ENCODE measurements at regions not wholly inside any gene's neighbourhood (a gene's known extent, or its start where the extent isn't known, plus 50 kb on each side); places are given as distances from the start of the nearest gene placed in this dataset.

DNA sequence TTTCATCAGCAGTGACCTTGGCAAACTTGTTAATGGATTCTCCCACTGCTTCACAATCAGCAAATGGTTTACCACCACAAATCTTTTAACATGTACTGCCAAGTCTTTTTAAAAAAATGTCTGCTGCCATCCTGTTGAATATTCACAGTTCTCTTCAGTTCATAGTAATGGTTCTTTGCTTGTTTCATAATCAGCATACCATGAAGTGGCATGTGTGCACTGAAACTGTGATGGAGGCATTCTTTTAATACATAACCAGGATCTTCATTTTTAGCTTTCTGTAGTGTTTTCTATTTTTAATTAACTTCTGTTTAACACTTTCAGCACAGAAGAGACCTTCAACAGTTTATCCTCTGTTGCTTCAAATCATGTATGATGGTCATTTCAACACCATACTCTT lies 230.1 kb upstream of the ARSJ start:
- no peak for TF ChIP-seq POLR2A (IDR thresholded peaks at IDR 0.05)
- TF ChIP-seq, protein P1, sequence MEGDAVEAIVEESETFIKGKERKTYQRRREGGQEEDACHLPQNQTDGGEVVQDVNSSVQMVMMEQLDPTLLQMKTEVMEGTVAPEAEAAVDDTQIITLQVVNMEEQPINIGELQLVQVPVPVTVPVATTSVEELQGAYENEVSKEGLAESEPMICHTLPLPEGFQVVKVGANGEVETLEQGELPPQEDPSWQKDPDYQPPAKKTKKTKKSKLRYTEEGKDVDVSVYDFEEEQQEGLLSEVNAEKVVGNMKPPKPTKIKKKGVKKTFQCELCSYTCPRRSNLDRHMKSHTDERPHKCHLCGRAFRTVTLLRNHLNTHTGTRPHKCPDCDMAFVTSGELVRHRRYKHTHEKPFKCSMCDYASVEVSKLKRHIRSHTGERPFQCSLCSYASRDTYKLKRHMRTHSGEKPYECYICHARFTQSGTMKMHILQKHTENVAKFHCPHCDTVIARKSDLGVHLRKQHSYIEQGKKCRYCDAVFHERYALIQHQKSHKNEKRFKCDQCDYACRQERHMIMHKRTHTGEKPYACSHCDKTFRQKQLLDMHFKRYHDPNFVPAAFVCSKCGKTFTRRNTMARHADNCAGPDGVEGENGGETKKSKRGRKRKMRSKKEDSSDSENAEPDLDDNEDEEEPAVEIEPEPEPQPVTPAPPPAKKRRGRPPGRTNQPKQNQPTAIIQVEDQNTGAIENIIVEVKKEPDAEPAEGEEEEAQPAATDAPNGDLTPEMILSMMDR (IDR thresholded peaks at IDR 0.05): no peak
- H3K27me3 ChIP-seq: no peaks in the 10 kb centered on the region
- no peaks in the 10 kb centered on the region for H3K4me1 ChIP-seq
- H3K4me3 ChIP-seq: no peak overlapping the region
- DNase-seq: no peak
- no peaks in the 10 kb centered on the region for H3K36me3 ChIP-seq
- H3K9me3 ChIP-seq: no peaks in the 10 kb centered on the region
- H3K27ac ChIP-seq: no peak overlapping the region

DNA sequence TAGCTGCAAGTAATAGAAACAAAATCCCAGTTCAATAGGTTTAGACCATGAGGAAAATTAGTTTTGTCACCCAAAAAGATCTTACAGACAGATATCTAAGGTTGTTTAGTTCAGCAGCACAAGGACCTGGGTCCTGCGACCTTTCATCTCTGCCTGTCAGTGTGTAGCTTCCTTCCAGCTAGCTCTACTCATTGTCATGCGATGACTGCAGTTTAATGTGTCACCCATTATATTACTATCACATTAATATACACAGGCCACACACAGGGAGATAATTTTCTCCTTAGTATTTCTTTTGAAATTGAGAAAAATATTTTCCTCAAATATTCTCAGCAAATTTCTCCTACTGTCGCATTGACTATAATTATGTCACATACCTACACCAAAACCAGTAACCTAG lies 232.1 kb upstream of the ARSJ start:
- H3K27ac ChIP-seq: no peak overlapping the region
- no peak overlapping the region for H3K4me3 ChIP-seq
- H3K9me3 ChIP-seq: no peaks in the 10 kb centered on the region
- TF ChIP-seq, protein P1 (IDR thresholded peaks at IDR 0.05): no peak
- TF ChIP-seq POLR2A (IDR thresholded peaks at IDR 0.05): no peak
- no peaks in the 10 kb centered on the region for H3K27me3 ChIP-seq
- no peaks in the 10 kb centered on the region for H3K36me3 ChIP-seq
- H3K4me1 ChIP-seq: no peaks in the 10 kb centered on the region
- DNase-seq: no peak

DNA sequence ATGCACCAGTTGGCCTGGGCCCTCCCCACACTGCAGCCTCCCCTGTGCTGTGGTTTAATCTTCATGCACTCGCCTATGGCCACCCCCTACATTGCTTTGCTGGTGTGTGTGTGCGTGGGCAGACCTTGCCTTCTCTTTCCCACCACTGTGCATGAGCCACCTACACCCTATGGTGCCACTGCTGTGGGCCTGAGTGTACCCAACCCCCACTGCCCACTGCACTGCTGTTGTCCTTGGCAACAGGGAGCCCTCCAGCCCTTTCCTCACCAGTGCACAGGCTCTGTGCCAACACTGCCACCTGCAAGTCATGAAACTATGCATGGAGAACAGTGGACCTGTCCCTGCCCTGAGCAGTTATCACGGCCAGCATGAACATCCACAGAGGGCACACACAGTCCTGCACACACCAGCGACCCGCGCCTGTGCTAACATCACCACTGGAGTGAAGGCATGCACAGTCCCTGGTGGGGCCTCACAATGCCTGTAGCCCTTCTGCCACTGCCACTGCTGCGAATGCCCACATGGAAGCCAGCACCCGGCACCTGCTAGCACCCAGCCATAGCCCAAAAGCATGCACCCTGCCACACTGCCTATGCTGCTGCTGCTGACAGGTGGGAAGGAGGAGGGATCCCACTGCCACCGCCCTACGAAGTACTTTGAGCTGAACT lies 237.8 kb upstream of the ARSJ start:
- DNase-seq: no peak

DNA sequence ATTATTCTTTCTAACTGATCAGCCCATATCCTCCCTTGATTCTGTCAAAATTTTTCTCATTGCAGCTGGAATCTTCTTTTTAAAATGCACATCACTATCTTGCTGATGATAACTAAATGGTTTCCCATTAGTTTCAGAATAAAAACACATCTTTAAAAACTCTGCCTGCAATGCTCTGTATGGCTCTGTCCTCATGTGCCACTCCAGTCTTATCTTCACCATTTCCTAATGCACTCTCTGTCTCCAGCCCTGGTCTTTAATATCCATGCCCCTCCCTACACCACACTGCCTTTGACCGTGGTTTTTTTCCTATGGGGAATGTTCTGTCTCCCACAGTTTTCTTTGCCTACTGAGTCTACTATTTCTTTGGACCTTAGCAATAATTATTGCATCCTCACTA lies 244.1 kb upstream of the ARSJ start:
- TF ChIP-seq, protein P1 (IDR thresholded peaks at IDR 0.05): no peak
- TF ChIP-seq POLR2A (IDR thresholded peaks at IDR 0.05): no peak
- H3K36me3 ChIP-seq: no peaks in the 10 kb centered on the region
- no peaks in the 10 kb centered on the region for H3K4me1 ChIP-seq
- no peaks in the 10 kb centered on the region for H3K27me3 ChIP-seq
- H3K9me3 ChIP-seq: no peaks in the 10 kb centered on the region
- H3K4me3 ChIP-seq: no peak overlapping the region
- no peak overlapping the region for H3K27ac ChIP-seq
- no peak for DNase-seq

More for the DNA sequence above, 237.8 kb upstream of the ARSJ start:
- no peaks in the 10 kb centered on the region for H3K9me3 ChIP-seq
- H3K27me3 ChIP-seq: no peaks in the 10 kb centered on the region
- no peaks in the 10 kb centered on the region for H3K36me3 ChIP-seq
- no peak overlapping the region for H3K27ac ChIP-seq
- TF ChIP-seq, protein P1 (IDR thresholded peaks at IDR 0.05): no peak
- H3K4me1 ChIP-seq: no peaks in the 10 kb centered on the region
- no peak overlapping the region for H3K4me3 ChIP-seq

DNA sequence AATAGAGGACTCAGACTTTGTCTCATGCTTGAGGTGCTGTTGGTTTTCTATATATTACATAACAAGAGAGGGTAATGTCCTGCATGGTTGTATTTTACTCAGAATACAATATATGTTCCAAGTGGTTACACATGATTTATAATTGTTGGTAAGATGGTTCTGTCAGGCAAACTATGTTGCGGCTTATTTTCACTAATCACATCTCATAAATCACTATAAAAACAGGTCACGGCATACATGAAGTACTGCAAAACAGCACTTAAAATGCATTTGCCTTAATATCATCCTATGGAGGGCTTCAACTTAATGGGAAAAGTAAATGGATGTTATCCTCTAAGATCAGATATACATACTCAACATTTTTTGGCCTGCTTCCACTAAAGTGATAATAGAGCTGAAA lies 246.0 kb upstream of the ARSJ start:
- Histone ChIP-seq H3K4me3 (no peak overlapping the region), H3K4me1 (no peaks in the 10 kb centered on the region), H3K27me3 (no peaks in the 10 kb centered on the region), H3K9me3 (no peaks in the 10 kb centered on the region), H3K36me3 (no peaks in the 10 kb centered on the region), H3K27ac (no peak overlapping the region)
- TF ChIP-seq POLR2A (IDR thresholded peaks at IDR 0.05): no peak
- TF ChIP-seq, protein P1 (IDR thresholded peaks at IDR 0.05): no peak
- no peak for DNase-seq

DNA sequence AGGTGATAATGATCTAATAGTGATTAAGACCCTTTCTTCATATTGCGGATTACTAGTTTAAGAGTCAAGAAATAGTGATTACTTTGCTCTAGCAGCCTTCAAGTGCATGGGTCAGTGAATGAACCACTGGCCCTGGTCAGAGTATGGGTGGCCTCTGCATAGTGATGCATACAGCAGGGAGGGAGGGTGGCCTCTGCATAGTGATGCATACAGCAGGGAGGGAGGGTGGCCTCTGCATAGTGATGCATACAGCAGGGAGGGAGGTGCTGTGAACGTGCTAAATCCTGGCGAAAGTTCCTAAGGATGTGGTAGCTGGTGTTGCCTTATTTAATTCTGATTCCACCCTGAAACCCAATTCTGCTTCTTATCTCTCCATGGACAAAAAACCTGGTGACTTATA lies 246.7 kb upstream of the ARSJ start:
- DNase-seq: no peak
- Histone ChIP-seq H3K9me3 (no peaks in the 10 kb centered on the region), H3K36me3 (no peaks in the 10 kb centered on the region), H3K4me1 (no peaks in the 10 kb centered on the region), H3K4me3 (no peak overlapping the region), H3K27me3 (no peaks in the 10 kb centered on the region), H3K27ac (no peak overlapping the region)
- TF ChIP-seq POLR2A (IDR thresholded peaks at IDR 0.05): no peak
- TF ChIP-seq, protein P1 (IDR thresholded peaks at IDR 0.05): no peak
